ENCODE measurements at regions not wholly inside any gene's neighbourhood (a gene's known extent, or its start where the extent isn't known, plus 50 kb on each side); places are given as distances from the start of the nearest gene placed in this dataset.
"Not testable (repeated sequence)": the region's sequence is repeated elsewhere in the genome, so short reads cannot be mapped to it uniquely, and the experiment has no call there.

GRCh38 chr3:81364411-81364810 is 397.0 kb downstream of the GBE1 start:
- no peak for DNase-seq (ENCODE audit: low spot score)

GRCh38 chr3:81363816-81364215 is 397.6 kb downstream of the GBE1 start:
- no peak for DNase-seq (ENCODE audit: low spot score)

- DNase-seq (ENCODE audit: low spot score): no peak
These were observed 407.3 kb downstream of the GBE1 start for GRCh38 chr3:81354119-81354518.

- DNase-seq (ENCODE audit: low spot score): peak; percentile 12
These were observed 408.6 kb downstream of the GBE1 start for GRCh38 chr3:81352867-81353266.

- DNase-seq (ENCODE audit: low spot score): no peak
These were observed 411.6 kb downstream of the GBE1 start for GRCh38 chr3:81349816-81350340.

GRCh38 chr3:81339040-81339845 is 422.2 kb downstream of the GBE1 start:
- peak; percentile 27 for DNase-seq (ENCODE audit: low spot score)

GRCh38 chr3:81336470-81336869 is 425.0 kb downstream of the GBE1 start:
- no peak for DNase-seq (ENCODE audit: low spot score)

- not testable (repeated sequence) for DNase-seq (ENCODE audit: low spot score)
These were observed 431.6 kb downstream of the GBE1 start for GRCh38 chr3:81329835-81330234.

- no peak for DNase-seq (ENCODE audit: low spot score)
These were observed 435.2 kb downstream of the GBE1 start for GRCh38 chr3:81326245-81326644.

- no peak for DNase-seq (ENCODE audit: low spot score)
These were observed 440.6 kb downstream of the GBE1 start for GRCh38 chr3:81320862-81321261.

GRCh38 chr3:81315030-81315429 is 446.4 kb downstream of the GBE1 start:
- no peak for DNase-seq (ENCODE audit: low spot score)

- DNase-seq (ENCODE audit: low spot score): no peak
These were observed 450.1 kb downstream of the GBE1 start for GRCh38 chr3:81311321-81311720.

- no peak for DNase-seq (ENCODE audit: low spot score)
These were observed 453.1 kb downstream of the GBE1 start for GRCh38 chr3:81308306-81308705.

GRCh38 chr3:81307221-81307620 is 454.2 kb downstream of the GBE1 start:
- DNase-seq (ENCODE audit: low spot score): no peak

GRCh38 chr3:81303321-81303720 is 458.1 kb downstream of the GBE1 start:
- DNase-seq (ENCODE audit: low spot score): no peak

- DNase-seq (ENCODE audit: low spot score): peak; percentile 66
These were observed 459.4 kb downstream of the GBE1 start for GRCh38 chr3:81302045-81302444.

GRCh38 chr3:81301230-81301629 is 460.2 kb downstream of the GBE1 start:
- DNase-seq (ENCODE audit: low spot score): no peak

GRCh38 chr3:81300324-81300927 is 461.0 kb downstream of the GBE1 start:
- DNase-seq (ENCODE audit: low spot score): no peak

- DNase-seq (ENCODE audit: low spot score): no peak
These were observed 462.0 kb downstream of the GBE1 start for GRCh38 chr3:81299481-81299880.

GRCh38 chr3:81295906-81296577 is 465.4 kb downstream of the GBE1 start:
- no peak for DNase-seq (ENCODE audit: low spot score)

- DNase-seq (ENCODE audit: low spot score): no peak
These were observed 468.3 kb downstream of the GBE1 start for GRCh38 chr3:81293156-81293555.

- no peak for DNase-seq (ENCODE audit: low spot score)
These were observed 469.9 kb downstream of the GBE1 start for GRCh38 chr3:81291586-81291985.

- no peak for DNase-seq (ENCODE audit: low spot score)
These were observed 471.8 kb downstream of the GBE1 start for GRCh38 chr3:81289676-81290075.

Measured in iPS-NIHi11 (cell line).